GM11168 (cell line): ENCODE measurements at regions not wholly inside any gene's neighbourhood (a gene's known extent, or its start where the extent isn't known, plus 50 kb on each side); places are given as distances from the start of the nearest gene placed in this dataset.
"Not testable (repeated sequence)": the region's sequence is repeated elsewhere in the genome, so short reads cannot be mapped to it uniquely, and the experiment has no call there.

ENCODE experiments used
- in situ Hi-C: fragments of 300-500 bp; cut with MboI; formaldehyde crosslinking; loops from one replicate; pipeline ENCODE4 v1.12.0; 2022; ENCODE audit warnings: low sequenced_read_pairs; ENCODE audit not compliant: unreplicated experiment

GRCh38 chr2:16112251-16112971, 172.1 kb downstream of the MYCN start:
- in situ Hi-C loops = no loop called here

- in situ Hi-C loops = no loop called here
Measured at GRCh38 chr2:16111838-16112210, 171.5 kb downstream of the MYCN start.

GRCh38 chr2:16109821-16110310, 169.5 kb downstream of the MYCN start:
- in situ Hi-C loops = no loop called here

GRCh38 chr2:16109368-16109820, 169.0 kb downstream of the MYCN start:
- in situ Hi-C loops = no loop called here

GRCh38 chr2:16107246-16107645, 166.9 kb downstream of the MYCN start:
- in situ Hi-C loops = no loop called here

- in situ Hi-C loops = no loop called here
Measured at GRCh38 chr2:16106619-16107018, 166.3 kb downstream of the MYCN start.

GRCh38 chr2:16105669-16106281, 165.4 kb downstream of the MYCN start:
- in situ Hi-C loops = no loop called here

- in situ Hi-C loops = no loop called here
Measured at GRCh38 chr2:16104949-16105668, 164.8 kb downstream of the MYCN start.

GRCh38 chr2:16104315-16104948, 164.1 kb downstream of the MYCN start:
- in situ Hi-C loops = no loop called here

- in situ Hi-C loops = no loop called here
Measured at GRCh38 chr2:16103614-16104314, 163.4 kb downstream of the MYCN start.

- in situ Hi-C loops = no loop called here
Measured at GRCh38 chr2:16102976-16103380, 162.6 kb downstream of the MYCN start.

- in situ Hi-C loops = no loop called here
Measured at GRCh38 chr2:16102358-16102975, 162.1 kb downstream of the MYCN start.

- in situ Hi-C loops = no loop called here
Measured at GRCh38 chr2:16101196-16101595, 160.8 kb downstream of the MYCN start.

- in situ Hi-C loops = no loop called here
Measured at GRCh38 chr2:16100006-16100405, 159.7 kb downstream of the MYCN start.

- in situ Hi-C loops = no loop called here
Measured at GRCh38 chr2:16099326-16099725, 159.0 kb downstream of the MYCN start.

- in situ Hi-C loops = no loop called here
Measured at GRCh38 chr2:16096962-16097361, 156.6 kb downstream of the MYCN start.

- in situ Hi-C loops = not testable (repeated sequence)
Measured at GRCh38 chr2:16095483-16095882, 155.1 kb downstream of the MYCN start.

GRCh38 chr2:16094811-16095210, 154.5 kb downstream of the MYCN start:
- in situ Hi-C loops = no loop called here

- in situ Hi-C loops = no loop called here
Measured at GRCh38 chr2:16093639-16094529, 153.5 kb downstream of the MYCN start.
